DND-41 (cell line): ENCODE measurements at regions not wholly inside any gene's neighbourhood (a gene's known extent, or its start where the extent isn't known, plus 50 kb on each side); places are given as distances from the start of the nearest gene placed in this dataset.

ENCODE experiments used
- ATAC-seq: fragments of 200-7000 bp; cut with Tn5 transposase; 3 replicates; pipeline ENCODE4 v1.9.1; 2021; ENCODE audit warnings: low read depth; ENCODE audit not compliant: insufficient read depth
- DNase-seq: peaks from one replicate; pipeline ENCODE4 v3.0.0-alpha.2; 2020
- H2AFZ ChIP-seq: 2 replicates; pipeline ENCODE4 v1.6.0; 2012; ENCODE audit warnings: low read depth, low read length
- H3K27ac ChIP-seq: 2 replicates; pipeline ENCODE4 v1.5.1; 2012; ENCODE audit warnings: low read length, inconsistent platforms
- H3K27me3 ChIP-seq: fragments of 200-600 bp; sonication (generic); 2 replicates; pipeline ENCODE4 v1.6.0; 2012; ENCODE audit warnings: low read length, mild to moderate bottlenecking, inconsistent platforms; ENCODE audit not compliant: insufficient read depth, poor library complexity
- H3K36me3 ChIP-seq: 2 replicates; pipeline ENCODE4 v1.5.1; 2012; ENCODE audit warnings: low read length, inconsistent platforms; ENCODE audit not compliant: insufficient read depth
- H3K4me1 ChIP-seq: 2 replicates; pipeline ENCODE4 v1.5.1; 2012; ENCODE audit warnings: mild to moderate bottlenecking, low read length; ENCODE audit not compliant: insufficient read depth
- H3K4me2 ChIP-seq: 2 replicates; pipeline ENCODE4 v1.6.0; 2012; ENCODE audit warnings: mild to moderate bottlenecking, moderate library complexity, low read length, inconsistent platforms; ENCODE audit not compliant: insufficient read depth
- H3K4me3 ChIP-seq, 2 experiments: fragments of 200-600 bp in 1 of 2; shearing (Covaris generic) in 1 of 2; 2 replicates each; pipeline ENCODE4 v1.5.1; 2012 to 2016; ENCODE audit warnings: inconsistent platforms in 2 of 2, low read length in 2 of 2, mild to moderate bottlenecking in 2 of 2, low read depth in 1 of 2, moderate library complexity in 1 of 2
- H3K79me2 ChIP-seq: 2 replicates; pipeline ENCODE4 v1.6.0; 2012; ENCODE audit warnings: low read length, inconsistent platforms; ENCODE audit not compliant: insufficient read depth
- H3K9ac ChIP-seq: 2 replicates; pipeline ENCODE4 v1.6.0; 2012; ENCODE audit warnings: low read depth, mild to moderate bottlenecking, inconsistent platforms, low read length, moderate library complexity
- H3K9me3 ChIP-seq: 2 replicates; pipeline ENCODE4 v1.5.1; 2012; ENCODE audit warnings: low read length, moderate library complexity, mild to moderate bottlenecking, inconsistent platforms; ENCODE audit not compliant: insufficient read depth, severe bottlenecking
- H4K20me1 ChIP-seq: 2 replicates; pipeline ENCODE4 v1.6.0; 2012; ENCODE audit warnings: low read length; ENCODE audit not compliant: insufficient read depth
- EZH2 ChIP-seq: IDR thresholded peaks from 3 replicates; pipeline ENCODE4 v1.6.1; 2012; ENCODE audit warnings: borderline replicate concordance, low read depth, mild to moderate bottlenecking, moderate library complexity, low read length, inconsistent platforms; ENCODE audit not compliant: severe bottlenecking
- TF ChIP-seq, protein P1 (sequence below): IDR thresholded peaks from 2 replicates; pipeline ENCODE4 v1.5.1; 2012; ENCODE audit warnings: borderline replicate concordance, low read length, moderate library complexity, mild to moderate bottlenecking; ENCODE audit not compliant: poor library complexity, severe bottlenecking; ENCODE audit errors: extremely low read depth

DNA sequence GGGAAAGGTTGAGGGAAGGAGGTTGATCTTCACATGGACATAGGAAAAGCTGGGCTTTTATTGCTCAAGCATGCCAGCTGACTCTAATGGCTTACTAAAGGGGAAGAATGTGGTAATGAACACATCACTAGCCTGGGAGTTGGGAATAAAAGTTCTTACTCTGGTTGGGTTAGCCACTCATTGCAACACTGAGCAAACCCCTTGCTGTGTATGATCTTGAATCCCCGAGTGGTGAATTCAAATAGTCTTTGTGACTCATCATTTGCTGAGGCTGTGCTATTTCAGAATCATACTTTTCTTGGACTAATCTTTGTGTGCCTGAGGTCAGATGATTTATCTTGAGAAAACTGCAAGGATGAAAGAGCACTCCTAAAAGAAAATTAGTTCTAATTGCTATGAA is 304.1 kb upstream of the ANO5 start:
- ATAC-seq, result no peak
- H3K79me2 ChIP-seq, result no peaks in the 10 kb centered on the region
- H3K36me3 ChIP-seq, result no peaks in the 10 kb centered on the region
- H3K9me3 ChIP-seq, result no peaks in the 10 kb centered on the region
- H2AFZ ChIP-seq, result no peak overlapping the region
- H3K4me3 ChIP-seq, result no peak overlapping the region
- no peak for DNase-seq
- no peaks in the 10 kb centered on the region for H4K20me1 ChIP-seq
- H3K27me3 ChIP-seq, result no peaks in the 10 kb centered on the region
- TF ChIP-seq, protein P1, sequence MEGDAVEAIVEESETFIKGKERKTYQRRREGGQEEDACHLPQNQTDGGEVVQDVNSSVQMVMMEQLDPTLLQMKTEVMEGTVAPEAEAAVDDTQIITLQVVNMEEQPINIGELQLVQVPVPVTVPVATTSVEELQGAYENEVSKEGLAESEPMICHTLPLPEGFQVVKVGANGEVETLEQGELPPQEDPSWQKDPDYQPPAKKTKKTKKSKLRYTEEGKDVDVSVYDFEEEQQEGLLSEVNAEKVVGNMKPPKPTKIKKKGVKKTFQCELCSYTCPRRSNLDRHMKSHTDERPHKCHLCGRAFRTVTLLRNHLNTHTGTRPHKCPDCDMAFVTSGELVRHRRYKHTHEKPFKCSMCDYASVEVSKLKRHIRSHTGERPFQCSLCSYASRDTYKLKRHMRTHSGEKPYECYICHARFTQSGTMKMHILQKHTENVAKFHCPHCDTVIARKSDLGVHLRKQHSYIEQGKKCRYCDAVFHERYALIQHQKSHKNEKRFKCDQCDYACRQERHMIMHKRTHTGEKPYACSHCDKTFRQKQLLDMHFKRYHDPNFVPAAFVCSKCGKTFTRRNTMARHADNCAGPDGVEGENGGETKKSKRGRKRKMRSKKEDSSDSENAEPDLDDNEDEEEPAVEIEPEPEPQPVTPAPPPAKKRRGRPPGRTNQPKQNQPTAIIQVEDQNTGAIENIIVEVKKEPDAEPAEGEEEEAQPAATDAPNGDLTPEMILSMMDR, result no peak
- TF ChIP-seq EZH2, result no peak
- no peaks in the 10 kb centered on the region for H3K4me1 ChIP-seq
- H3K9ac ChIP-seq, result no peak overlapping the region
- no peak overlapping the region for H3K4me2 ChIP-seq
- no peak overlapping the region for H3K27ac ChIP-seq

DNA sequence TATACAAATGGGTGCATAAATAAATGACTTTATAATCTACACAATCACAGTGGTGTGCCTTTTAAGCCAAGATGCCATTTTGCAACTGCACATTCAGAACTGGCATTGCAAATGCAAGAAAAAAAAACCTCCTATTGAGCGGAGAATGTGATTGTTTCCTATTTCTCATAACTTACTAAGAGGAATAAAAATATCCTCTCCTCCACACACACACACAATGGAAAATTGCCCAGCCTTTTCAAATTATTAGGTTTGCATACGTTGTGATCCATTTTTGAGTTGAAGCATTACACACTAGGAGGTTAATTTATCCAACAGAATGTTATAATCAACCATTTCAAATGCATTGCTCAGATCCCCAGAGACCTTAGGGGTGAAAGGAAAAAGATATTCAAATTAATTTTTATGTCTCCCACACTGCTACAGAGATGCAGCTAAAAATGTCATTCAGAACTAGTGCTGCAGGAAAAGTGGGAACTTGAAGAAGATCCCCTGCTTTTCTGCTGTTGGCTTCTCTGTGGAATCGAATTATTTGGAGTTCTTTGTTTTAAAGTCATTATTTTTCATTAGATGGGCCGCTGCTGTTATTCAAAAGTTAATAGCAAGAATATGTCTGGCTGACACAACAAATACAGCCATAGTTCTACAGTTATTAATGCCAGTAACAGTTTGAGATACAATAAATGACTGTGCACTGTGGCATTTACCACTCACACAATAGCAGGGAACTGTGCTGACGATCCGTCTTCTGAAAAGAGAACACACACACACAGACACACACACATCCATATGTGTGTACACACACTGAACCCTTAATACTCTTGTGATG is 299.9 kb upstream of the ANO5 start:
- no peaks in the 10 kb centered on the region for H3K79me2 ChIP-seq
- H3K27ac ChIP-seq, result no peak overlapping the region
- H3K36me3 ChIP-seq, result no peaks in the 10 kb centered on the region
- H3K9me3 ChIP-seq, result no peaks in the 10 kb centered on the region
- no peak for DNase-seq
- no peak for TF ChIP-seq EZH2
- TF ChIP-seq, protein P1, result no peak
- no peak overlapping the region for H3K4me3 ChIP-seq
- no peak overlapping the region for H3K9ac ChIP-seq
- ATAC-seq, result no peak
- no peaks in the 10 kb centered on the region for H3K4me1 ChIP-seq
- H2AFZ ChIP-seq, result no peak overlapping the region
- H4K20me1 ChIP-seq, result no peaks in the 10 kb centered on the region
- H3K27me3 ChIP-seq, result no peaks in the 10 kb centered on the region
- no peak overlapping the region for H3K4me2 ChIP-seq

DNA sequence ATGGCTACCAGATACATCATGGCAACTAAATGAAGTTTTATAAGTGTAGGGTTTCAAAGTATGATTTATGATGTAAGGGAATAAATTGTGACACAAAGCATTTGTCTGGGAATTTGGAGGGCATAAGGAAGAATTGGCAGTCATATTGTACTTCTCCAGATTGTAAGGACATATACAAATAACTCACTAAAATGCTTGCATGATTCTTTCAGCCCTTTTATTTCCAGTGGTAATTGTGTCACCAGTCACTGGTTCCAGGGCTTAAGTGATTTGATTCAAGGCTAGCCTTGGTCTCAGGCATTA is 299.4 kb upstream of the ANO5 start:
- H3K27ac ChIP-seq, result no peak overlapping the region
- H3K4me3 ChIP-seq, result no peak overlapping the region
- no peaks in the 10 kb centered on the region for H3K4me1 ChIP-seq
- no peaks in the 10 kb centered on the region for H3K27me3 ChIP-seq
- no peaks in the 10 kb centered on the region for H4K20me1 ChIP-seq
- H2AFZ ChIP-seq, result no peak overlapping the region
- DNase-seq (no peak), ATAC-seq (no peak)
- no peak overlapping the region for H3K4me2 ChIP-seq
- H3K9me3 ChIP-seq, result no peaks in the 10 kb centered on the region
- H3K9ac ChIP-seq, result no peak overlapping the region
- no peak for TF ChIP-seq EZH2
- TF ChIP-seq, protein P1, result no peak
- no peaks in the 10 kb centered on the region for H3K79me2 ChIP-seq
- no peaks in the 10 kb centered on the region for H3K36me3 ChIP-seq

DNA sequence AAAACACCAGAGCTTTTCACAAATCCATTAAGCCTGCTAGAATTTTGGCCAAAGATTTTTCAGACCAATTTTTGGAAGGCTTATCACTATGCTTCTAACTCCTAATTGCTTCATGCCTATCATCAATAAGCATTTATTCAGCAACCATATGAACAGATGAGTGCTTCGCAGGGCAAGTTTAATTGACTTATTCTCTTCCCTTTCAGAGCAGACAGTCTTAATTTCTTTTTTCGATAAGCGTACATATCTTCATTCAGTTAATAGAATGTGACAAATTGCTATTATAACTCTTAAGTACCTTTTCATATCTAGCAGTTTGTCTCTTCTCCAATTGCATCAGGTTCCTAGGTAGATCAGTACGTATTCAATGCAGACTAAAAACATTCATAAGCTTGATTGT is 298.4 kb upstream of the ANO5 start:
- DNase-seq, result no peak
- H3K4me1 ChIP-seq, result no peaks in the 10 kb centered on the region

More for the DNA sequence above, 298.4 kb upstream of the ANO5 start:
- no peak overlapping the region for H3K9ac ChIP-seq
- no peak overlapping the region for H3K4me3 ChIP-seq
- H4K20me1 ChIP-seq, result no peaks in the 10 kb centered on the region
- ATAC-seq, result no peak
- no peaks in the 10 kb centered on the region for H3K79me2 ChIP-seq
- TF ChIP-seq, protein P1, result no peak
- TF ChIP-seq EZH2, result no peak
- no peak overlapping the region for H3K4me2 ChIP-seq
- H3K27me3 ChIP-seq, result no peaks in the 10 kb centered on the region
- H3K9me3 ChIP-seq, result no peaks in the 10 kb centered on the region
- no peaks in the 10 kb centered on the region for H3K36me3 ChIP-seq
- H3K27ac ChIP-seq, result no peak overlapping the region
- no peak overlapping the region for H2AFZ ChIP-seq
